Thymus (tissue), 11 donors: ENCODE measurements at regions not wholly inside any gene's neighbourhood (a gene's known extent, or its start where the extent isn't known, plus 50 kb on each side); places are given as distances from the start of the nearest gene placed in this dataset.

Experiments
- DNase-seq, 9 donors: peaks; one replicate each; pipeline ENCODE4 v3.0.0-alpha.2; 2013; ENCODE audit warnings: low spot score in 9 of 9, low read depth in 6 of 9, missing footprints in 1 of 9
- H3K27ac ChIP-seq, 2 donors: one replicate each; pipeline ENCODE4 v1.5.1; 2013; ENCODE audit warnings: control low read depth in 1 of 2, low read depth in 1 of 2, low read length in 1 of 2, mild to moderate bottlenecking in 1 of 2, moderate library complexity in 1 of 2
- H3K27me3 ChIP-seq, 2 donors: one replicate each; pipeline ENCODE4 v1.5.1; 2013; ENCODE audit warnings: low read length in 1 of 2; ENCODE audit not compliant: control insufficient read depth in 2 of 2, insufficient read depth in 1 of 2
- H3K36me3 ChIP-seq, 2 donors: one replicate each; pipeline ENCODE4 v1.5.1; 2013; ENCODE audit warnings: low read length in 1 of 2, mild to moderate bottlenecking in 1 of 2, moderate library complexity in 1 of 2; ENCODE audit not compliant: control insufficient read depth in 2 of 2, insufficient read depth in 2 of 2
- H3K4me1 ChIP-seq, 2 donors: one replicate each; pipeline ENCODE4 v1.5.1; 2013; ENCODE audit warnings: low read length in 2 of 2; ENCODE audit not compliant: control insufficient read depth in 2 of 2, insufficient read depth in 2 of 2
- H3K4me3 ChIP-seq, 2 donors: one replicate each; pipeline ENCODE4 v1.5.1; 2013; ENCODE audit warnings: low read length in 2 of 2, control low read depth in 1 of 2, mild to moderate bottlenecking in 1 of 2
- H3K9me3 ChIP-seq, 2 donors: one replicate each; pipeline ENCODE4 v1.5.1; 2013; ENCODE audit warnings: low read length in 1 of 2, mild to moderate bottlenecking in 1 of 2; ENCODE audit not compliant: control insufficient read depth in 2 of 2, insufficient read depth in 1 of 2
- WGBS: extraction: QIAGEN DNeasy Blood & Tissue Kit; methylation state at CpG from one replicate; pipeline ENCODE4 v1.1.7; 2013; 5-methylcytosine and 5-hydroxymethylcytosine counted together
- donor health status: healthy.

- no peaks in the 10 kb centered on the region for H3K9me3 ChIP-seq
- no peaks in the 10 kb centered on the region for H3K27me3 ChIP-seq
- H3K27ac ChIP-seq: no peak overlapping the region
- no peak for DNase-seq
- H3K4me1 ChIP-seq: no peaks in the 10 kb centered on the region
- H3K36me3 ChIP-seq: no peaks in the 10 kb centered on the region
- no peak overlapping the region for H3K4me3 ChIP-seq
Measured at GRCh38 chr1:87733386-87733785, 404.7 kb downstream of the LMO4 start.

GRCh38 chr1:87735750-87736149 lies 407.1 kb downstream of the LMO4 start:
- H3K27ac ChIP-seq: no peak overlapping the region

GRCh38 chr1:87739141-87739540 lies 410.5 kb downstream of the LMO4 start:
- Histone ChIP-seq H3K4me3 (no peak overlapping the region), H3K36me3 (no peaks in the 10 kb centered on the region), H3K27ac (no peak overlapping the region), H3K9me3 (no peaks in the 10 kb centered on the region), H3K4me1 (no peaks in the 10 kb centered on the region), H3K27me3 (no peaks in the 10 kb centered on the region)
- DNase-seq: no peak
- whole genome bisulfite sequencing: 97% methylated on average over 2 of the region's 2 CpGs

More at GRCh38 chr1:87735750-87736149, 407.1 kb downstream of the LMO4 start:
- no peak for DNase-seq
- 97% methylated on average over 1 of the region's 1 CpG for WGBS
- no peaks in the 10 kb centered on the region for H3K9me3 ChIP-seq
- H3K4me3 ChIP-seq: no peak overlapping the region
- H3K36me3 ChIP-seq: no peaks in the 10 kb centered on the region
- no peaks in the 10 kb centered on the region for H3K27me3 ChIP-seq
- H3K4me1 ChIP-seq: no peaks in the 10 kb centered on the region

- no peaks in the 10 kb centered on the region for H3K36me3 ChIP-seq
Measured at GRCh38 chr1:87739704-87740103, 411.0 kb downstream of the LMO4 start.

GRCh38 chr1:87743256-87743655 lies 414.6 kb downstream of the LMO4 start:
- Histone ChIP-seq H3K27me3 (no peaks in the 10 kb centered on the region), H3K9me3 (no peaks in the 10 kb centered on the region), H3K4me3 (no peak overlapping the region), H3K4me1 (no peaks in the 10 kb centered on the region), H3K27ac (no peak overlapping the region), H3K36me3 (no peaks in the 10 kb centered on the region)
- no peak for DNase-seq
- WGBS: 98% methylated on average over 4 of the region's 4 CpGs

More at GRCh38 chr1:87739704-87740103, 411.0 kb downstream of the LMO4 start:
- Histone ChIP-seq H3K27me3 (no peaks in the 10 kb centered on the region), H3K27ac (no peak overlapping the region), H3K4me3 (no peak overlapping the region), H3K4me1 (no peaks in the 10 kb centered on the region), H3K9me3 (no peaks in the 10 kb centered on the region)
- DNase-seq: no peak

GRCh38 chr1:87744056-87744455 lies 415.4 kb downstream of the LMO4 start:
- H3K27me3 ChIP-seq: no peaks in the 10 kb centered on the region
- no peak overlapping the region for H3K4me3 ChIP-seq
- DNase-seq: no peak
- no peaks in the 10 kb centered on the region for H3K36me3 ChIP-seq
- WGBS: 83% methylated on average over 3 of the region's 3 CpGs
- H3K27ac ChIP-seq: no peak overlapping the region
- no peaks in the 10 kb centered on the region for H3K9me3 ChIP-seq
- no peaks in the 10 kb centered on the region for H3K4me1 ChIP-seq

- H3K9me3 ChIP-seq: no peaks in the 10 kb centered on the region
- H3K27me3 ChIP-seq: no peaks in the 10 kb centered on the region
- DNase-seq: no peak
- H3K4me1 ChIP-seq: no peaks in the 10 kb centered on the region
- no peak overlapping the region for H3K27ac ChIP-seq
- H3K36me3 ChIP-seq: no peaks in the 10 kb centered on the region
- no peak overlapping the region for H3K4me3 ChIP-seq
Measured at GRCh38 chr1:87744763-87745162, 416.1 kb downstream of the LMO4 start.

- no peak overlapping the region for H3K27ac ChIP-seq
- H3K4me1 ChIP-seq: no peaks in the 10 kb centered on the region
- H3K4me3 ChIP-seq: no peak overlapping the region
- H3K36me3 ChIP-seq: no peaks in the 10 kb centered on the region
- DNase-seq: no peak
- H3K9me3 ChIP-seq: no peaks in the 10 kb centered on the region
- no peaks in the 10 kb centered on the region for H3K27me3 ChIP-seq
Measured at GRCh38 chr1:87753366-87753765, 424.7 kb downstream of the LMO4 start.

GRCh38 chr1:87754139-87754538 lies 425.5 kb downstream of the LMO4 start:
- no peak overlapping the region for H3K4me3 ChIP-seq
- H3K36me3 ChIP-seq: no peaks in the 10 kb centered on the region
- H3K9me3 ChIP-seq: no peaks in the 10 kb centered on the region
- no peaks in the 10 kb centered on the region for H3K4me1 ChIP-seq
- H3K27me3 ChIP-seq: no peaks in the 10 kb centered on the region
- DNase-seq: no peak
- H3K27ac ChIP-seq: no peak overlapping the region

- H3K4me1 ChIP-seq: no peaks in the 10 kb centered on the region
- H3K36me3 ChIP-seq: no peaks in the 10 kb centered on the region
- no peak for DNase-seq
- no peak overlapping the region for H3K27ac ChIP-seq
- H3K4me3 ChIP-seq: no peak overlapping the region
- H3K9me3 ChIP-seq: no peaks in the 10 kb centered on the region
- 85% methylated on average over 9 of the region's 9 CpGs for WGBS
- H3K27me3 ChIP-seq: no peaks in the 10 kb centered on the region
Measured at GRCh38 chr1:87757676-87758075, 429.0 kb downstream of the LMO4 start.
